KBM-7 (cell line): ENCODE measurements at regions not wholly inside any gene's neighbourhood (a gene's known extent, or its start where the extent isn't known, plus 50 kb on each side); places are given as distances from the start of the nearest gene placed in this dataset.

ENCODE experiments used
- DNase-seq: peaks from one replicate; pipeline ENCODE4 v3.0.0-alpha.2; 2015
- in situ Hi-C: fragments of 300-500 bp; cut with MboI; formaldehyde crosslinking; loops from 2 replicates; pipeline ENCODE4 v1.14.3; 2020; ENCODE audit warnings: low sequenced_read_pairs, low pct_unique_long_range_greater_than_20kb, mixed read lengths

GRCh38 chr10:8435186-8436055 lies 380.9 kb downstream of the GATA3 start:
- DNase-seq: no peak
- in situ Hi-C loops: no loop called here

GRCh38 chr10:8437896-8438295 lies 383.4 kb downstream of the GATA3 start:
- no peak for DNase-seq
- in situ Hi-C loops: no loop called here

DNA sequence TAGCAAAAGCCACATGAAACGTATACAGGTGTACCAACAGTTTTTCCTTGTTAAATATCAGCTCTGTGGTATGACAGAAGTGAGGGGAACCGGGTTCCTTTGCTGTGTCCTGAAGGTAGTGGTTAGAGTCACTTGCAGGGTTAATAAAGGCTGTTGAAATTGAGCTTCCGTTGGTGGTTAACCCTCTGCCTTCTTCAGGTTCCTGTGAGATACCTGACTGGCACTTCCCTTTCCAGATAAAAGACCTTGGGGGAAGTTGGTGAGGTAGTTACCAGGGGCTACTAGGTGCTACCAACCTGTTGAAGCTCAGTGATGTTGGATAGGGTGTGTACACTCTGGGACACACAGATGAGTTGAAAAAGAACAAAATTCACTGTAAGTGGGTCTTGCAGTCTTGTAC lies 384.1 kb downstream of the GATA3 start:
- in situ Hi-C loops: no loop called here
- DNase-seq: no peak

DNA sequence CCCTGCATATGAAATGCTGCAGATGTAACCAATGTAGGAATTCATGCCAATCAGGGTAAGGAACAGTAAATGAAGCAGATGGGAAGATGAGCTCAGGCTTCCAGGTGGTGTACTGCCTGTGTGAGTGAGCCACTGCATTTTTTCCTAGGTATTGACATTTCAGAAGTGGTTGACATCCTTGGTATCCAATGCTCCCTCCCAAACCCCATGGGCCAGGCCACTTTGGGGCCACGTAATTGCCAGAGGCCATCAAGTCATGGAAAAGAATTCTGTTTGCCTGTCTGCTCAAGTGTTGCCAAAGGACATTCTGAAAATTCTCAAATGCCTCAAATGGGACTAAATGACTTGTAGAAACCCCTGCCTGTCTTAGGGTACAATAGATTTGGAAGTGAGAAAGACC lies 384.6 kb downstream of the GATA3 start:
- in situ Hi-C loops: no loop called here

DNA sequence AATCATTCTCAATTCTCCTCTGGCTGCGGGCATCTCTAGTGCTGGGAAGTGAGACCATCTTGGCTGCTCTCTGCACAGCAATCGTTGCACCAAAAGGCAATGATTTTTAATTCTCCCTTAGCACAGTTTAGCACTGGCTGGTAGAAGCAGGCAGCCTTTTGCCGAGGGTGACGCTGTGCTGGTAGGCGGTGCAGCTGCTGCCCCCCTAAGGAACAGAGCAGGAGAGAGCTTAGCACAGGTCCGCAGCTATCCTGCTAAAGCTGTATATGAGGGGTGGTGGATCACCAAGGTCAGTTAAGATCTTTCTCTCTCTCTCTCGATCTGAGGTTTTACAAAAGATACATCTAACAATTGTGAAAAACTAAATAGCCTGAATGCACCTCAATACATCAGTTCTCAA lies 390.1 kb downstream of the GATA3 start:
- no peak for DNase-seq
- in situ Hi-C loops: no loop called here

More for the DNA sequence above, 384.6 kb downstream of the GATA3 start:
- DNase-seq: no peak

- in situ Hi-C loops: no loop called here
- no peak for DNase-seq
Observed at GRCh38 chr10:8445353-8445752, 390.9 kb downstream of the GATA3 start.

- no peak for DNase-seq
- in situ Hi-C loops: no loop called here
Observed at GRCh38 chr10:8449909-8450308, 395.4 kb downstream of the GATA3 start.

DNA sequence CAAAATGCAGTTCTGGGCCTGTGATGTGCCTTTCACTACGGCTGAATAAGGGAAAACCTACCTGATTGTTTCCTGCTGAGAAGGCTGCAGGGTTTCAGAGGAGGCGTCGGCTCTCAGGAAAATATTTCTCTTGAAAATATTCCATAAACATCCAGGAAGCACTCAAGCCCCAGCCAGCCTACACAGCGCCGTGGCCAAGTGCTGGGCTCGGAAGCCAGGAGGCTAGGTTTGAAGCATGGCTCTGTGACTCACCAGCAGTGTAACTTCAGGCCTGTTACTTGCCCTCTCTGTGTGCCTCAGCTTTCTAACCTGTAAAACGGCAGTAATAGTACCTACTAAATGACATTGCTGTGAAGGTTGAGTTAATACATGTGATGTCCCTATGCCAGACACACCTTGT lies 399.1 kb downstream of the GATA3 start:
- in situ Hi-C loops: no loop called here
- DNase-seq: no peak

DNA sequence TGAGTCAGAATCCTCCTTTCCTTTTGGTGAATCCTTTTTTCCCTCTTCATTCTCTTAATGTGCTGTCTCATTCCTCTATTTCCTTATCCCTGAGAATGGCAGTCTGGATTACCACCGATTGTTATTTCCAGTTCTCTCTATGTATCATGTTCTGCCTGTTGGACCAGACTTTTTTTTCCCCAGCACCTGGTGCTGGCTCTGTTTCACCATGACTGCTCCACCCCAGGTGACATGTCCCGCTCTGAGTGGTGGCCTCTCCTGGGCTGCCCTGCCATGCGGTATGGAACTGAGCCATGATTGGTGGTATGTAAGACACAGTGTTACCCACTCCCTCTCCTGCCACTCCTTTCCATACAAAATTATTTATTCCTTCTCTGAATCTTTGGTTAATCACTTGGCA lies 399.9 kb downstream of the GATA3 start:
- in situ Hi-C loops: no loop called here
- no peak for DNase-seq

DNA sequence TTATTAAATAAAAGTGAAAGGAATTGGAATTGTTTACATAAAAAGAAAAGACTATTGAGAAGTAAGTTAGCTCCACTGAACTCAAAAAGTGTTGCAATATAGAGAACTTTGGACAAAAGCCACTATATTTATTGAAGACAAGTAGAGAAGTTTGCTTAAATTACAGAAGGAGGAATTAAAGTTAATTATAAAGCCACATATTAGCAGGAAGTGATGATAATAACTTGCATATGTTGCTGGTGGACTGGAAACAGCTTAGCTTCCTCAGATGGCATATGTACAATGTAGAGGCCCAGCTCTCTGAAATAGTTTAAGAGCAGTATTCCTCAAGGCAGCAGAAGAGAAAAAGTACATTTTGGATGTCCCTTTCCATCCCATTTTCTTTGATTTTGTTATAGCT lies 400.7 kb downstream of the GATA3 start:
- in situ Hi-C loops: no loop called here

DNA sequence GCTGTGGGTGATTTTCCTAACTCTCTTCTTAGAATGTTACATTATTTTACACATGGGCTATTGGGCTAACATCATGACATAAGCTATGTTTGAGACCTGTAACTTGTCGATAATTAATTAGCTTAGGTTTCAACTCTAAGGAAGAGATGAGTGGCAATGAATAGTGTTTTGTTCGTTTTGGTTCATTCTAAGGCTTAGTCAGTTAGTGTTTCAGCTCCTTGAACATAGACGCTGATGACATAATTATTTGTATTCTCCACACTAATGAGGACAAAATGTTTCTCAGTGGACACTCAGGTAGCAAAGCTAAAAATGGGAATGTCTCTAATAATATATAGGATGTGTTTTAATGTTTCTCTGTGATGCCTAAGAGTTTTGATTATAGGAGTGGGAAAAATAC lies 401.9 kb downstream of the GATA3 start:
- in situ Hi-C loops: no loop called here
- no peak for DNase-seq

More for the DNA sequence above, 400.7 kb downstream of the GATA3 start:
- no peak for DNase-seq

GRCh38 chr10:8460626-8461025 lies 406.1 kb downstream of the GATA3 start:
- no peak for DNase-seq
- in situ Hi-C loops: no loop called here

DNA sequence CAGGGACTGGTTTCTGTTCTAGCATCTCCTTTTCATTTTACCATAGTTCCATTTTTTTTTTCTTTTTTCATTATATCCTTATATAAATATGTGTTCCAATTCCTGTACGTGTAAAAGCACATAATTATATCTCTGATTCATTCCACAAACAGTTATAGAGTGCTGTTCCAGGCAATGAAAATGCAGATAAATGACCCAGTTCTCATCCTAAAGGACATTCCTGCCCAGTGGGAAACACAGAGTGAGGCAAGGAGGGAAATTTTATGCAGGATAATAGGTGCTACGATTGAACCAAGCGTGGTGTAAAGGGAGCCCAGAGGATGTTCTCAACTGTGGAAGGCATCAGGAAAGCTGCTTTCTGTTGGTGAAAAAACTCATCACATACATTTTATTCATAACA lies 408.1 kb downstream of the GATA3 start:
- in situ Hi-C loops: no loop called here
- no peak for DNase-seq

DNA sequence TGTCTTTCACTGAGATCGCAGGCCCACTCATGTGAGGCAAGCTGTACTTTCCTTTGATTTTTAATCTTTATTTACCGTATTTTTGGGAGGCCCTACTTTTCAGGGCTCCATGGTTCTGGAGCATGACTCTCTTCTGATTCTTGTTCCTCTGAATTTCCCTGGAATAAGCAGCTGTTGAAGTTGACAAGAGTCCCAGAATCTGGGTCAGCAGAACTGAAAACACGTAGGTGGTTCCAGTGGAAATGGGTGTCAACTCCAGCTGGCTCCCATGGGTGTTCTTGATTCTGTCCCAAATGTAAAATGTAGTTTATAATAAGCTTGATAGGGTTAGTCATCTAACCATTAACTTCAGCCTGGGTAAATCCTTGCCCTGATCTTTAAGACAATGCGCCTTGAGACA lies 409.4 kb downstream of the GATA3 start:
- in situ Hi-C loops: no loop called here
- no peak for DNase-seq

GRCh38 chr10:8468477-8468876 lies 414.0 kb downstream of the GATA3 start:
- no peak for DNase-seq
- in situ Hi-C loops: no loop called here

DNA sequence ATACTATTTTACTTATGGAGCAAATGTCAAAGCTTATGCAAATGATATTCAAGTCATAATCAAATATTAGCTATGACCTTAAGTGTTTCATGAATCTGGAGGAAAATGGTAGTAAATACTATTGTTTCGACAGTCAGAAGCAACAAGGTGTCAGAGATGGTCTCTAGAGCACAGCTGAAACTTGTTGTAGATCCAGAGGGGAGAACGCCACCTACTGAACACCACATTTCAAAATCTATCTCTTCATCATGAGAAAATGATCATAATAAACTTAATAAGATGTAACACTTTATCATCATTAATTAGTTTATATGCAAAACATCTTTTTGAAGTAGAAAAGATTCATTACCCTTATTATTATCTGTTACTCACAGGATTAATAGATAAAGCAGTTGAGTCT lies 418.7 kb downstream of the GATA3 start:
- in situ Hi-C loops: no loop called here
- peak; percentile 7 for DNase-seq

GRCh38 chr10:8477300-8477699 lies 422.8 kb downstream of the GATA3 start:
- in situ Hi-C loops: no loop called here
- no peak for DNase-seq

GRCh38 chr10:8481718-8482504 lies 427.4 kb downstream of the GATA3 start:
- in situ Hi-C loops: no loop called here
- no peak for DNase-seq

DNA sequence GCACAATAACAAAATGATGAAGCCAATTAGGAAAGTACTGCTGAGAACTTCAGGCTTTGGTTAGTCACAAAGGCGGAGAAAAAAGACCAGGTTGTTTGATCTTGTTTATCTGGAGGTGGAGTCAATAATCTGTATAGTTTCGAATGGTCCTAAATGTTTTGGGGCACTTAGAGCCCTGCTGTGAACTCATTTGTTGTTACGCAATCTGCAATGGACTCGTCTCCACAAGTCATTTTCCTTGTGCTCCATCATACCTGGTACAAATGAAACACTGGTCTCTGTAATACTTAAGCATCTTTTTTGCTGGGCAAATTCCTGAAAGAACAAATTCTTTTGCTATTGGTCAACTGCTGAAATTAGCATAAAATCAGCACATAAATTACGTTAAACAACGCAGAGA lies 430.5 kb downstream of the GATA3 start:
- in situ Hi-C loops: no loop called here
- no peak for DNase-seq

DNA sequence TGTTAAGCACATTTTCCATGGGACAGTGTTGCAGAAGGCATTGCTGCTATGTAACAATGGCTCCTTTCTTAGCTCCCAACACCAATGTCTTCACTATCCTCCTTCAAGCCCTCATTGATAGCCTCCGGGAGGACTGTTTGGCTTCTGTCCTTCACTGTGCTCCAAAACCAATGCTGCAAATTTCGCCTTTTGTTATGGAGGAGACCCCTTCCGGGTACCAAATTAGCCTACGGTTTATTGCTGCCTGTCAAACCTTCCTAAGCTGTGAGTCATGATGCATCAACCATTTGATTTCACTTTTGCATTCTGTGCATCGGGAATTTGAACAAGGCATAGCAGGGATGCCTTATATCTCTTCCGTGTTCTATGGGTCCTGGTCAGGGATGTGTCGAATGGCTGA lies 432.9 kb downstream of the GATA3 start:
- in situ Hi-C loops: no loop called here
- DNase-seq: no peak
